Lower leg skin (tissue), 3 donors: ENCODE measurements at regions not wholly inside any gene's neighbourhood (a gene's known extent, or its start where the extent isn't known, plus 50 kb on each side); places are given as distances from the start of the nearest gene placed in this dataset.

Experiments
- POLR2A ChIP-seq, 2 donors: fragments of 450-650 bp; IDR thresholded peaks; one replicate each; pipeline ENCODE4 v1.6.1; 2016 to 2017; ENCODE audit warnings: antibody characterized with exemption in 2 of 2, mild to moderate bottlenecking in 1 of 2, moderate library complexity in 1 of 2
- TF ChIP-seq, protein P1 (sequence below), 3 donors: fragments of 450-650 bp; IDR thresholded peaks; one replicate each; pipeline ENCODE4 v1.5.1; 2016; ENCODE audit warnings: antibody characterized with exemption in 3 of 3, mild to moderate bottlenecking in 3 of 3, moderate library complexity in 2 of 3

- no peak for TF ChIP-seq POLR2A (IDR thresholded peaks at IDR 0.05)
- TF ChIP-seq, protein P1, sequence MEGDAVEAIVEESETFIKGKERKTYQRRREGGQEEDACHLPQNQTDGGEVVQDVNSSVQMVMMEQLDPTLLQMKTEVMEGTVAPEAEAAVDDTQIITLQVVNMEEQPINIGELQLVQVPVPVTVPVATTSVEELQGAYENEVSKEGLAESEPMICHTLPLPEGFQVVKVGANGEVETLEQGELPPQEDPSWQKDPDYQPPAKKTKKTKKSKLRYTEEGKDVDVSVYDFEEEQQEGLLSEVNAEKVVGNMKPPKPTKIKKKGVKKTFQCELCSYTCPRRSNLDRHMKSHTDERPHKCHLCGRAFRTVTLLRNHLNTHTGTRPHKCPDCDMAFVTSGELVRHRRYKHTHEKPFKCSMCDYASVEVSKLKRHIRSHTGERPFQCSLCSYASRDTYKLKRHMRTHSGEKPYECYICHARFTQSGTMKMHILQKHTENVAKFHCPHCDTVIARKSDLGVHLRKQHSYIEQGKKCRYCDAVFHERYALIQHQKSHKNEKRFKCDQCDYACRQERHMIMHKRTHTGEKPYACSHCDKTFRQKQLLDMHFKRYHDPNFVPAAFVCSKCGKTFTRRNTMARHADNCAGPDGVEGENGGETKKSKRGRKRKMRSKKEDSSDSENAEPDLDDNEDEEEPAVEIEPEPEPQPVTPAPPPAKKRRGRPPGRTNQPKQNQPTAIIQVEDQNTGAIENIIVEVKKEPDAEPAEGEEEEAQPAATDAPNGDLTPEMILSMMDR (IDR thresholded peaks at IDR 0.05) = no peak
Measured at GRCh38 chr5:109942646-109943045, 252.9 kb downstream of the MAN2A1 start.
